ENCODE measurements at regions not wholly inside any gene's neighbourhood (a gene's known extent, or its start where the extent isn't known, plus 50 kb on each side); places are given as distances from the start of the nearest gene placed in this dataset.
A peak's percentile ranks its signal among the peaks of the same experiment; 100 is the strongest.

DNA sequence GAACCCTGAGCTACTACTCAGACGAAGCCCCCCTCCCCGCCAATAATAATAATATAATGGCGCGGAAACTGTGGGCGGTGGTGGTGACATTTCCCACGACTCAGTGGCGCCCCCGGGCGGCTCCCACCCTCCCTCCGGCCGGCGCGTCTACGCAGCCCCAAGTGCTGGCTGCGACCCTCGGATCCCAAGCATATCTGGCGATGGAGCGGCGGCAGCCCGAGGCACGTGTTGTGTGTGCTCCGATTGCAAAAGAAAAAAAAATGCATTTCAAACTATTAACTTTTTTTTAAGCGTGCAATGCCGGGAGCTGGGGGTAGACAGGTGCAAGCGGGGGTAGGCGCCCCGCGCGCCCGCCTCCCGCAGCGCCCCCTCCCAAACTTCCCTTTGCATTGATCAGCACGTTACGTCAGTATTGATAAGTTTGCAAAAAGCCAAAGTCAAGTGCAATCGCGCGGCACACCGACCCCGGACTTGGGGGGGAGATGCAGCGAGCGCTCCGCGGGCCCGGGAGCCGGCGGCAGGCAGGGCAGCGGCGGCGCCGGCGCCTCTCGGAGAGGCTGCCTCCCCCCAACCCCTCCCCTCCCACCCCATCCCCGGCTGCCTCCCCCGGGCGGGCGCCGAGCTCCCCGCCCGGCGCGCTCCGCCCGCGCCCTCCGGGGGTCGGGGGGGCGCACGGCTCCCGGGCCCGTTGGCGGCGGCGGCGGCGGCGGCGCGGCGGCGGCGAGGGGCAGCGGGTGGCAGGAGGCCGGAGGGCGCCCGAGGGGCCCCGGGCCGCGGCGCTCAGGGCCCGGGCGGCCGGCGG lies 113.1 kb upstream of the MYL2 start:
- DNase-seq, result no peak

DNA sequence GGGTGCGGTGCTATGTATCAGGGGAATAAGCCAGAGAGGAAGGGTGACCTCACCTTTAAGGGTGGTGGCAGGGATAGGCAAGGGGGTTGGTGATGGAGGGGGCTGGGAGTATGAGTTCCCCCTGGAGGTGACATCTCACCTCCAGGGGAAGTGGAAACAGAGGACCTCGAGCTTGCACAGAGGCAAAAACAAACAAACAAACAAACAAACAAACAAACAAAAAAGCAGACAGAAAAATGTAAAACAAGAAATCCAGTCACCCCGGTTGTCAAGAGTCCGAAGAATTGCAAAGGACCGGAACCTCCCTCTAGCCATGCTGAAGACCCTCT lies 112.2 kb upstream of the MYL2 start:
- DNase-seq, result no peak

DNA sequence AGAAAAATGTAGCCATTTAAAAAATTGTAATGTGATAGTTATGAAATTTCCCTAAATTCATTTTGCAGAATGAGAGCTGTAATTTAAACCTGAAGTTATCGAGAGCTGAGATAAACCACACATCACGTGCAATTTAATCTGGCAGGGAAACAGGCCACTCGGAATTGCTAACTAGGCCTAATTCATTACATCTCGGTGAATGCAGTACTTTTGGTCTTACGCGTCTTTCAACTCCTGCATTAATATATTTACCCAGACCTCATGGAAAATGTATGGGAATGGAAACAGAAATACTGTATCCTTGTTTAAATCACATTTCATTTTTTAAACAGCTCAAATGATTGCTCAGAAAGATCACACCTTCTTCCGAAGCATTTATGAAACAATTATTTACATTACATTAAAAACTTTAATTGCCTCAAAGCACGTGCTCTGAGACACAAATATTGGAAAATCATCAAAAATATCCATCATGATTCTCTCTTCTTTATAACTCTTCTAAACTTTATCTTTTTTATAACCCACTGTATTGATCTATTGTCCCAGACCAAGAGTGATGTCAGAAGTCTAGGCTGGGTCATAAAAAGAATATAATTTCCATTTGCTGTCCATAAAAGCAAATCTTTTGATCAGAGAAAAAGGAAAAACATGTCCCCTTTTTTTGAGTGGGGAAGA lies 111.7 kb upstream of the MYL2 start:
- no peak for DNase-seq

DNA sequence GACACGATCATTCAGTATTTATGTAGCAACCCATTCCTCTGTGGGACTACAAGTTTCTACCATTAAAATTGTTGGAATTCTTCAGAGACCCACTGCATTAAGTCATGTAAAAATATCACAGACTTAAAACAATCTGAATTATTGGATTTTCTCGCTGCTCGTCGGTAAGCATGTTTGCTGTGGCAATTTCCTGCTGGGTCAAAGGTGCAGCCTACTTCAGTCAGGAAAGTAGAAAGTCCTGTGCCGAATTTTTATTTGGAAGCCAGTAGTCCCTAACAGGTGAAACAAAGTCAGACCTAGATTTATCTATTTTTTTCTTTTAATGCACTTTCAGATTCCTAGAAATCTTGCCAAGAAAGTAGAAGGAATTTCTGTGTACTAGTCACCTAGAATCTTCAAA lies 110.4 kb upstream of the MYL2 start:
- DNase-seq, result no peak

DNA sequence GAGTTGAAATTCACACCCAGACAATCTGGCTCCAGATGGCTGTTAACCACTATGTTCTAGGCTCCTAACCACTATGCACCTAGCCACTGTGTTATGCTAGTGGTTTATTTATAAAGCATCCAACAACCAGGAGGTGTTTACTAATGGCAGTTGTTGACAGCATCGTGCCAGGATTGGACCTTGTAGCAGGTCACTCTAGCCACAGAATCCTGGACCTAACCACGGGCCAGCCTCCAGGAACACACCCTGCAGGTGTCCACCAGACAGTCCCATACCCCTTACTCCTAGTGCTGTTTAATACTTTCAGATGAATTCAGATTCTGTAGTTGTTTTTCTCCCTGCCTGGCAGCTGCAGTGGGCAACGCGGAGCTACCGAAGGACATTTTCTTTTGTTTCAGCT lies 109.4 kb upstream of the MYL2 start:
- no peak for DNase-seq

DNA sequence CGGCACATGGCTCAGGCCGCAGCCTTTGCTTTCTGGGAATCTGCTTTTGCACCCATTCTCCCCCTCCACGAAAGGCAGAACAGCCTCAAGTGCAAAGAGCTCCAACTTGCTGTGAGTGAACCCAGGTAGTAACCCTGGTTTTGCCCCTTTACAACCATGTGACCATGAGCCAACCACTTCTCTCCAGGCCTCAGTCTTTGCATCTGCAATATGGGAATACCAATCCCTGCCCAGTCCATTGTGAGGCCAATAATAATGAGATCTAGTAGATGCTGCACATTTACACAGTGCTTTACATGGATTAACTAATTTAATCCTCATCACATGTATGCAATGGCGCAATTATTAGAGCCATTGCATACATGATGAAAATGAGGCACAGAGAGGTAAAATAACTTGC lies 108.9 kb upstream of the MYL2 start:
- no peak for DNase-seq

DNA sequence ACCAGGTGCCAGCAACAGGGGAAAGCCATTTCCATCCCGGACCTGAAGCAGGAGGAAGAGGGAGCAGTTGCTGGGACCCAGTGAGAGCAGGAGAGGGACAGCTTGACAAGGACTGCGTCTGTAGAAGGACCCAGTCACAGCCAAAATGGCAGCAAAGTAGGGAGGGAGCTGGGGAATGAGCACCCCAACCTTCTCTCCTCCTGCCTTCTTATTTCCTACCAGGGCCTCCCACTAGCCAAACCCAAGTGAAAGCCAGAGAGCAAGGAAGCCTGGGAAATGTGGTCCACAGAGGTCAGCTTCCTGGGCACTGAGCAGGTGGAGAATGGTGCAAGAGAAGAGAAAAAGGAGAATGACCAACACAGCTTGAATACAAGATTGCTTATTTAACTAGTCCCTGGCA lies 108.5 kb upstream of the MYL2 start:
- no peak for DNase-seq

DNA sequence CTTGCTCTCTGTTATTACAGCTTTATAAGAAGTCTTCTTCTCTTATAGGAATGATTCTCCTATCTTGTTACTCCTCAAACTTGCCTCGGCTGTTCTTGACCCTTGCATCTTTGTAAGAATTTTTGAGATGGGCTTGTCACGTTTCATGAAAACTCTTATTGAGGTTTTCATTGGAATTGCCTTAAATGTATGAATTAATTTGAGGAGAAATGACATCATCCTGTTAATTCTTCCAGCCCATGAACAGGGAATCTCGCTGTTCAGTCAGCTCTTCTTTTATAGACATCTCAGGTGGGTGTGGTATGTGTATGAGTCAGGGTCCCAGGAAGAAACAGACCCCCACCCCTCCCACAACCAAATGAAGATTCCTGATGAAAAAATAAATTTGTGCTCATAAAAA lies 107.1 kb upstream of the MYL2 start:
- no peak for DNase-seq

DNA sequence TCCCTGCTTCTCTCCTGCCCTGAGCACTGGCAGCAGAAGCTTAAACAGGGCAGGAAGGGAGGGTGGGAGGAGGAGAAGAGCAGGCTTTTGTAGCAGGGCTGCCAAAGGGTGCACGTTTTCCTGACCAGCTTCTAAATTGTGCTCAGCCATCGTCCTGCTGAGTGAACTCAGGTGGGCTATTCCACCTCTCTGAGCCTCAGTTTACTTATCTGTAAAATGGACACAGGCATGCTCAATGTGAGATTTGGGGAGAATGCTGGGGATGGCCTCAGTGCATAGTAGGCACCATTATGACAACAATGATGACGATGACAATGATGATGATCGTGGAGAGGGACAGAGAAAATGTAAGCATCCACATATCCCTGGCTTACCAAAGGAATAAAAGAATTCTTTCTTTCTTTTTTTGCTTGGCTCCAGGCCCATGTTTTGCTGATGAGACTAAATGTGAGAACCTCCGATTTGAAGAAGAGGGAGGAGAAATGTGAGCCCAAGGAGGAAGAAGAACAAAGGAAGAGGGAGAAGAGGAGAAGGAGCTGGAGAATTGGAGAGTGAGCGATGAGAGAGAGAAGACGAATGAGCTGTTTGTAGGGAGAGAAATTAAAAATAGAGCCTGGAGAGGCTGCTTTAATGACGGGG lies 105.5 kb upstream of the MYL2 start:
- no peak for DNase-seq

DNA sequence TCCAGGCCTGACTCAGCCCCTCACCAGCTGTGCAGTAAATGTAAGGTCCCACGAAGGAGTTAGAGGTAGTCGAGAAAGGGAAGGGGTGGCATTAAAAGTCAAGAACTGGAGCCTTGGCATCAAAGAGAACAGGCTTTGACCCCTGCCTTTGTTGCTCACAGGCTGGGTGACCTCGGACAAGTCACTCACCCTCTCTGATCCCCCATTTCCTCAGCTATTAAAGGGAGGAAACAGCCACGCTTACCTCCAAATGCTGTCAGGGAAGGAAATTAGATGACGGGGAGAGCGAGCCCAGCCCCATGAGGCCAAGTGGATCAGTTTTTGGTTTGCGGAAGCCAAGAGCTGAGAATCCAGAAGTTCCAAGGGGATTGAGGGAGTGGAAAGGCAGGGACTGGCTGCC lies 104.9 kb upstream of the MYL2 start:
- DNase-seq, result no peak

DNA sequence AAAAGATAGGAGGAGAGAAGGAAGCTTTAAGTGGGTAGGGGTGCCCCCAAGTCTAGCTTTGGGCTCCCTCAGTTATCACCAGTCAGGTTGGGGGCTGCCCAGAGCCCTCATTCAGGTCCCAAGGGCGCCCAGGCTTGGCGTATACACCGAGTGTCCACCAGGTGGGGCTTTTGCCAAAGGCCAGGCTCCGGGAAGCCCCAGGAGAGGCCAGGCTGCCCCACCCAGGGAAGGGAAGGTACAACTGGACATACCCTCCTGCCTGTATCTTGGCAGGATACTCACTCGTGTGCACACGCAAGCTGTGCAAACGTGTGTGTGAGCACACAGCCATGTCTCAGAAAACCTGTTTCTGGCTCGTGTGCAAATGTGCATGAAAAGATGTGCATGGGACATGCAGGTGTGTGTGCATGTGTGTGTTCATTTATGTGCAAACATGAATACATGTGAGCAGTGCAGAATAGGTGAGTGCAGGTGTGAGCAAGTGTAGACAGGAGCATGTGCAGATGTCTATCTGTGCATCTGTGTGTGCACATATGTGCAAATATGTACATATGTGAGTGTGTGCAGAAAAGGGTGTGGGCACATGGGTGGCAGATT lies 103.9 kb upstream of the MYL2 start:
- peak; percentile 4 for DNase-seq

DNA sequence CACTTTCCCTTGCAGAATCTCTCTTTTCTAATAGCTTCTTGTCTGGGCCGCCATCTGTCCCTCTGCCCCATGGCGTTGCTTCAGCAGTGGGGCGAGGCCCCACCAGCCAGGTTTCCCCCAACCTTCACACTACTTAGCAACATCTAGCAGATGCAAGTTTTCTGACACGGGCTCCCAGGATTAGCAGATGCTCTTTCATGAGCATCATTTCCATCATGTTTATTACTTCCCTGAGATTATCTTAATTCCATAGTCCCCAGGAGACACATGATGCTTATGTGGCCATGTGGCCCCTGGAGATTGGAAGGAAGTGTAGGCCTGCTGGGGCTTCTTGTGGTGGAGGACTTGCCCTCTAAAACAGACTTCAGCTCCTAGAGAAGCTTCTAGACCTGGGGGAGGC lies 102.0 kb upstream of the MYL2 start:
- DNase-seq, result no peak

DNA sequence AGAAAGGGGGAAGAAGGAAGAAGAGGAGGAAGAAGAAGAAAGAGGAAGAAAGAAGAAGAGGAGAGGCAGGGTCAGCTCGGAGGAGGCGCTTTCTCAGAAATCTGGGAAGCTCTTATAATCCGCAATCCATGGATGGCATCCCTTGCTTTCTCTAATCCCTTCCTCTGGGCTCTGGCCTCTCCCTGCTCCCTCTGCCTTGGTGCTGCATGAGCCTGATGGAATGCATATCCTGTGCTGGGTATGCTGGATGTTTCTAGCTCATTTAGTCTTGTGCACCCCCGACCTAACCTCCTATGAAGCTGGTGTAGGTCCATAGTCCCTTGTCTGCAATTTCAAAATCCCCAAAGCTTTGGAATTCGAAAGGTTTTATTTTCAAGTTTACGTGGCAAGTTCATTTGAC lies 94.2 kb upstream of the MYL2 start:
- no peak for DNase-seq

DNA sequence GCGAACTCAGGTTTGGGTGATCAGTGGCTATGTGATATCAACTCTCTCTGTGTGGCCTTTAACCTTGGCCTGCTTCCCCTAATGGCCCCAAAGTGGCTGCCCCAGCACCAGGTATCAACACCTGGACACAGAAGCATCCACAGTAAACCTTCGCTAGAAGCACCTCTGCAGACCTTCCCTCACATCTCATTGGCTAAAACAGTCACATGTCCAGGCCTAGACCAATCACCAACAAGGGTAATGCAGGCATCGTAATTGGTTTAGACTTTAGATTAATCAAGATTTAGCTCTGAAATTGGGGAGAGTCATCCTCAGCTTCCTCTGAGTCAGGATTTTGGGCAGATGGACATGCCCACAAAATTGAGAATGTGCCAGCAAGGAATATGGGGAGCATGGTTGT lies 92.5 kb upstream of the MYL2 start:
- no peak for DNase-seq

DNA sequence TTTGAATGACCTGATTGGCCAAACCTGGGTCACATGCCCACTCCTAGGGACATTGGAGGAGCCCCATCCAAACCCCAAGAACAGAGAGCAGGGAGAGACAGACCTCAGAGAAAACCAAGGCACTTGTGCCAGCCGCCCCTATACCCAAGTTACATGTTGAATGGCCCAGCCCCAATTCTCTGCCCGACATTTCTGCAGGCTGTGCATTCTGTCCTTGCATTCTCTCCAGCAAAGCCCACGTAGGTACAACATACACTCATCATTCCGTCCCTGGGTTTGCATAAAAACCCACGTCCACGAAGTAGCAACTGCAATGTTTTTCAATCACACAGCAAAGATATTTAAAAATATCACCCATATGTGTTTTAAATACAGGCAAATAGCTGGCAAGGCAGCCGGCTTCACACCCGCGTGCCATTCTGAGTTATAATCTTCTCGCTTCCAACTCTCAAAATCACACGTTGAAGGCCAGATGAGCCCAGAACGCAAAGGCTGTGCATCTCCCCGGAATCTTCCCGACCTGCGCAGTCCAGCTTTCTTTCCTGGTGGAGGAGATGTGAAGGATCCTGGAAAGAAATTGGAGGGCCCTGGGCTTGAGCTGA lies 91.7 kb upstream of the MYL2 start:
- DNase-seq, result no peak

DNA sequence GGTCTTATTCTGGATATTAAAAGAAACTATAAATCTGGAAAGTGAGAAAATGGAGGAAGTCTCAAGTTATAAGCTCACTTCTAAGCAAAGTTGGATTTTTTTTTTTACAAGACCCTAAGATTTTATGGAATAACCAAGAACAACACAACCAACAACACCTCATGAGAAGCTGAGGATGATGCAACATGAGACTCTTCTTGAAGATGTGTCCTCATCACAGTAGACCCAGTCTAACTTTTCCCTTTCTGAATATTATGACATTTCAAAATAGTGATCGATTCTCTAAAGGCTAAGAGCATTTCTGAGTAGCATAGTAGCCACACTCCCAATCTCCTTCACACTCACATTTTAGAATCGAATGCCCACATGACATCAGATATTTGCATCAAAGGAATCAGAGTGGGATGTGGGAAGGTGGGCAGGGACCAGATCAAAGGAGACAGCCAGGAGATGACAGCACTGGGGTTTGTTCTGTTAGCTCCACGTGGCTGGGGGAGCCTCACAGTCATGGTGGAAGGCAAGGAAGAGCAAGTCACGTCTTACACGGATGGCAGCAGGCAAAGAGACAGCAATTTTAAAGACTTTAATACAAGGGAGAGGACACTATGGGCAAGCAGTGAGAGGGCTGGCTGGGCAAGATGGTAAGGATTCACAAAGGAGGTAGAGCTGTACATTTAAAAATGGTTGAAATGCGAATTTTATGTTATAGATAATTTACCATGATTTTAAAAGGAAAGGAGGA lies 90.7 kb upstream of the MYL2 start:
- DNase-seq, result no peak

DNA sequence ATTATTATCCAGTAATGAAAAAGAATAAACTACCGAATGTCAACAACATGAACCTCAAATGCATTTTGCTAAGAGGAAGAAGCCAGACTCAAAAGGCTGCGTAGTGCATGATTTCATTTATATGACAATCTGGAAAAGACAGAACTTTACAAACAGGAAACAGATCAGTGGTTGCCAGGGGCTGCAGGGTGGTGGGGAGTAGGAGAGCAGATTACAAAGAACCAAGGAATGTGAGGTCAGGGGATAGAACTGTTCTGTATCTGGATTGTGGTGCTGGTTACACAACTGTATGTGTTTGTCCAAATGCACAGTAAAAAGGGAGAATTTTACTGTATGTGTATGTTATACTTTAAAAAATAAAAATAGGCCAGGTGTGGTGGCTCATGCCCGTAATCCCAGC lies 89.7 kb upstream of the MYL2 start:
- DNase-seq, result no peak

DNA sequence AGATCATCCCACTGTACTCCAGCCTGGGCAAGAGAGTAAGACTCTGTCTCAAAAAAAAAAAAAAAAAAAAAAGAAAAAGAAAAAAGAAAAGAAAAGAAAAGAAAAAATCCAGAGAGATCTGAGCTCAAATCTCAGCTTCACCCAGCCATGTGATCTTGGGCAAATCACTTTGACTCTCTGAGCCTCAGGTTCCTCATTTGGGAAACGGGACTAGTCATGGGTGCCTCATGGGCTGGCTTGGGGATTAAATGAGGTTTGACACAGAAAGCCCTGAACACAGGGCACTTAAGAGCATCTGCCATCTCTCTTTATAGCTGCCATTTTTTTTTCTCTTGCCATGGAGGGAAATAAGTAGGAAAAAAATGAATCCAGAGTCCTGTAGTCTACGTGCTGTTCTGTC lies 86.2 kb upstream of the MYL2 start:
- no peak for DNase-seq

DNA sequence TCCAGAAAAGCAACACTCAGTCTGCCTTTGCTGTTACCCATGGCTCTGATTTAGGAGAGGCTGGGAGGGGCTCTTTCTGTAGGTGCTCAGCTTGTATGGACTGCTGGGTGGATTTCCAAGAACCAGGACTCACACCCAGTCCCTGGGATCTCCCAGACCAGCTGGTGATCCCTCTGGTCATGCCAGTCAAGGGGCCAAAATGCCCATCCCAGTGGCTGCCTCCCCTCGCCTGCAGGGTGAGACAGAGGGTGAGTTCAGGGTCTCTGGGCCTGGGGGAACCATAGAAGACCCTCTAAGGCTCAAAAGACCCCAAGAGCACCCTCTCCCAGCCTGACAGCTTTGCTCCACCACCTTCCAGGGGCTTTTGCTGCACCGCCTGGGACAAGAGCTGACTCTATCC lies 78.6 kb upstream of the MYL2 start:
- no peak for DNase-seq

DNA sequence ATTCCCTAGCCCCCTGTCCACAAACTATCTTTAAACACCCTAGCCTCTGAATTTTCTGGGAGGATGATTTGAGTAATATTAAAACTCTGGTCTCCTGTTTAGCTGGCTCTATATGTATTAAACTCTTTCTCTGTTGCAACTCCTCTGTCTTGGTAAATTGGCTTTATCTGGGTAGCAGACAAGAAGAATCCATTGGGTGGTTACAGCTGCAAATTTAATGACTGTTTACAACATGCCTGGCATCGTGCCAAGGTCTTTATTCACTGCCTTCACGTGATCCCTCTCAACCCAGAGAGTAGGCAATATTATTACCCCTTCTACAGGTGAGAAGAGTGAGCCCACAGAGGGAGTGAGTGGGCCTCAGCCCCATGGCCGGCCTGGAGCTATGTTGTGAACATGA lies 77.8 kb upstream of the MYL2 start:
- no peak for DNase-seq

DNA sequence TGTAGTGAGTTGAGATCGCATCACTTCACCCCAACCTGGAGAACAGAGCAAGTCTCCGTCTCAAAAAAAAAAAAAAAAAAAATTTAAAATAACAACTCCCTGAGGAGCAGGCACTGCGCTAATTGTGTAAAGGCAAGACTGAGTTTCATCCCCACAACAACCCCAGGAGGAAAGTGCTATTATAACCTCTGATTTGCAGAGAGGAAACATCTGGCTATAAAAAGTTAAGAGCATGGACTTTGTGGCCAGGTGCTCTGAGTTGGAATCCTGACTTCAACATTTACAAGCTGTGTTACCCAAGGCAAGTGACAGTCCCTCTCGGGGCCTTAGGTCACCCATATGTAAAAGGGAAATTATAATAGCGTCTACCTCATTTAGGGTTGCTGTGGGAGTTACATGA lies 76.0 kb upstream of the MYL2 start:
- DNase-seq, result no peak

DNA sequence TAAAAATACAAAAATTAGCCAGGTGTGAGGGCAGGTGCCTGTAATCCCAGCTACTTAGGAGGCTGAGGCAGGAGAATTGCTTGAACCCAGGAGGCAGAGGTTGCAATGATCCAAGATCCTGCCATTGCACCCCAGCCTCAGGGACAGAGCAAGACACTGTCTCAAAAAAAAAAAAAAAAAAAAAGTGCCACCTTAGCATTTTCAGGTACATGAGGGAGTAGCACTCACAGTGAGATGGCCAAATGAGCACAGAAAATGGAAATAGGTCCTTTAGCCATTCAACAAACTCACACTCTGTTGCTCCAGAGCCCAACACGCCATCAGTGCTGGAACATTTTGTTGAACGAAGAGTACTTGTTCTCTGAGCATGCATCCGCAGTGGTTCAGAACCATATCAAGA lies 75.2 kb upstream of the MYL2 start:
- DNase-seq, result no peak

DNA sequence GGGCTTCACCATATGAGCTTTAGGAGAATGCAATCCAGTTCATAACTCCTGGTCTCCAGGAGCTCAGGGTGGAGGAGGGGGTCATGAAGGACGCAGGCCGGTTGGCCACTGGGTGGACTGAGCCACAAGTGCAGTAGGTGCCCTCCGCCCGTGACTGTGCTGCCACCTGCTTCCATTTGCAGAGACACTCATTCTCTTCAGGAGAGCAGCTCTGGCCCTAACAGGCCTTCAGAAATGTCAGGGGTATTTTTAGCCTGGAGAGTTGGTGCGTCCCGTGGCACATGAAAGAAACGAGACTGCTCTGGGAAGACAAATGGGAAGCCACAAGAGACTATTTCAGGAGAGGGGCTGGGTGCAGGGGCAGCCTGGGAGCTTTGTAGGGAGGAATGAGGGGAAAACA lies 74.6 kb upstream of the MYL2 start:
- DNase-seq, result no peak

Data from fibroblast of skin of right quadriceps (primary cell).